ENCODE measurements at regions not wholly inside any gene's neighbourhood (a gene's known extent, or its start where the extent isn't known, plus 50 kb on each side); places are given as distances from the start of the nearest gene placed in this dataset.

GRCh38 chr6:22157233-22157632 lies 139.6 kb downstream of the PRL start:
- Histone ChIP-seq H2AK5ac (ENCODE audit: low read depth, low read length) (no peak overlapping the region), H3K4me2 (ENCODE audit: low read depth, low read length) (no peak overlapping the region), H2AK9ac (replicated peaks; ENCODE audit: low read depth, low read length, poor library complexity) (no peak overlapping the region), H3K14ac (replicated peaks; ENCODE audit: low read depth, low read length) (no peak overlapping the region), H2AFZ (replicated peaks; ENCODE audit: low read length, poor library complexity) (no peak overlapping the region), H3K79me1 (ENCODE audit: low read depth in 1 of 2, low read length in 2 of 2) (no peaks in the 10 kb centered on the region; a peak in 1 of 4 replicates), H3K9me3 (ENCODE audit: control insufficient read depth, insufficient read depth, low read length) (no peaks in the 10 kb centered on the region; the same call in 1 of the 2 replicates), H3K56ac (ENCODE audit: extremely low read depth, insufficient read depth, low read length) (no peak overlapping the region), H3K36me3 (ENCODE audit: control insufficient read depth, insufficient read depth, low read length) (no peaks in the 10 kb centered on the region), H3K4me3 (ENCODE audit: insufficient read depth, low read depth, low read length) (no peak overlapping the region), H3K4me1 (ENCODE audit: control insufficient read depth, insufficient read depth, low read length) (no peaks in the 10 kb centered on the region), H3K27ac (ENCODE audit: insufficient read depth, low read length) (no peak overlapping the region), H4K8ac (ENCODE audit: low read depth in 2 of 2, low read length in 2 of 2) (no peak overlapping the region), H3K9me1 (ENCODE audit: insufficient read depth, low read length) (no peaks in the 10 kb centered on the region), H2BK5ac (ENCODE audit: low read depth, low read length, poor library complexity, severe bottlenecking) (no peak overlapping the region), H4K5ac (ENCODE audit: low read depth, low read length) (no peak overlapping the region), H2BK120ac (ENCODE audit: low read depth, low read length) (no peak overlapping the region), H3K23ac (ENCODE audit: low read depth, low read length) (no peak overlapping the region), H2BK20ac (ENCODE audit: low read depth, low read length) (no peak overlapping the region), H3K4ac (ENCODE audit: low read depth, low read length) (no peak overlapping the region), H3K9ac (ENCODE audit: low read depth, low read length) (no peak overlapping the region), H4K91ac (ENCODE audit: insufficient read depth, low read depth, low read length) (no peak overlapping the region), H3K18ac (ENCODE audit: low read depth, low read length) (no peak overlapping the region), H2BK15ac (ENCODE audit: low read depth, low read length) (no peak overlapping the region), H3K27me3 (ENCODE audit: control insufficient read depth, insufficient read depth, low read length) (no peaks in the 10 kb centered on the region), H4K20me1 (ENCODE audit: insufficient read depth, low read length) (no peaks in the 10 kb centered on the region)
- intact Hi-C loops (cut with micrococcal nuclease) (loop anchor here (10.0 kb wide), 1 partner anchor 1498 kb away; no protein-coding TSS in a partner anchor), dilution Hi-C loops (cut with HindIII; ENCODE audit: low sequenced_read_pairs, unreplicated experiment) (no loop called here), in situ Hi-C loops (cut with MboI; ENCODE audit: low sequenced_read_pairs) (no loop called here)
- WGBS, 2 experiments (ENCODE audit: extremely low coverage in 2 of 2, insufficient read length in 1 of 2) = no CpG with 5 or more reads among the region's 4 CpGs
- DNase-seq (no peak), ATAC-seq (ENCODE audit: low read depth) (no peak)
- no peak for TF ChIP-seq RFX5 (IDR thresholded peaks at IDR 0.05; ENCODE audit: low read depth, low read length)
- no peak for TF ChIP-seq RCOR1 (IDR thresholded peaks at IDR 0.05; ENCODE audit: insufficient replicate concordance, low read length)
- TF ChIP-seq CTCF (conservative IDR thresholded peaks at IDR 0.05; ENCODE audit: low read depth, low read length) = no peak
- TF ChIP-seq USF2 (IDR thresholded peaks at IDR 0.05; ENCODE audit: low read depth, low read length) = no peak
- TF ChIP-seq MAZ (IDR thresholded peaks at IDR 0.05; ENCODE audit: borderline replicate concordance, low read depth, low read length) = no peak
- no peak for TF ChIP-seq SMC3 (IDR thresholded peaks at IDR 0.05; ENCODE audit: low read depth, low read length)
- no peak for TF ChIP-seq RAD21 (IDR thresholded peaks at IDR 0.05; ENCODE audit: low read length)
- no peak for TF ChIP-seq FOS (IDR thresholded peaks at IDR 0.05; ENCODE audit: low read depth, low read length)
- TF ChIP-seq NFE2L2 (IDR thresholded peaks at IDR 0.05; ENCODE audit: low read depth, low read length) = no peak
- TF ChIP-seq BHLHE40 (IDR thresholded peaks at IDR 0.05; ENCODE audit: low read depth, low read length) = no peak
- TF ChIP-seq MXI1 (IDR thresholded peaks at IDR 0.05; ENCODE audit: borderline replicate concordance, low read depth, low read length) = no peak
- TF ChIP-seq ELK1 (IDR thresholded peaks at IDR 0.05; ENCODE audit: borderline replicate concordance, low read depth, low read length) = no peak
- no peak for TF ChIP-seq MAFK (IDR thresholded peaks at IDR 0.05; ENCODE audit: low read depth, low read length)
- TF ChIP-seq CHD1 (IDR thresholded peaks at IDR 0.05; ENCODE audit: low read depth, low read length) = no peak
- no peak for TF ChIP-seq CEBPB (IDR thresholded peaks at IDR 0.05; ENCODE audit: low read depth, low read length)
- TF ChIP-seq POLR2A (IDR thresholded peaks at IDR 0.05; ENCODE audit: low read depth, low read length) = no peak
- CTCF ChIA-PET = no interaction called here
- POLR2A ChIA-PET (ENCODE audit: unreplicated experiment) = no interaction called here
- no TSS peak for BruUV-seq (replicated peaks)
